ENCODE measurements at regions not wholly inside any gene's neighbourhood (a gene's known extent, or its start where the extent isn't known, plus 50 kb on each side); places are given as distances from the start of the nearest gene placed in this dataset.

DNA sequence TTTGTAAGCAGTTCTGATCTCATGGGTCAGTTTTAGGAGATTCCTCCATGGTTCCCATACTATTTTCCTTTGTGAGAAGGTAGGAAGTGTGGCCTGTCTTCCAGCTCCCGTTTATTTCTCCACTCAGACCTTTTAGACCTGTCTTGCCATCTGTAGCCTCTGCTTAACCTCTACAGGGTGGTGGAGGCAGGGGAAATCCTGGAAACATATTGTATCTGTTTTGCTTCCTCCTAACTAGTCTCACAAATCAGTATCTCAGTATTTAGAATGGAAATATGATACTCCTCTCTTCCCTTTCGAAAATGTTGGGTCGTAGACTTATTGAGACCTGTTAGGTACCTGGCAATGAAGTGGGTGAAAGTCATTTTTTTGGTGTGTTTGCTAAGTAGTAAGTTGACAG is 399.4 kb upstream of the RGS6 start:
- H3K9me3 ChIP-seq (ENCODE audit: control insufficient read depth in 2 of 2, low read length in 2 of 2) = no peaks in the 10 kb centered on the region
- peaks cover 0 to 6% of the 10 kb centered on the region in 2 donors for H3K36me3 ChIP-seq (ENCODE audit: control insufficient read depth in 2 of 2, insufficient read depth in 2 of 2, low read length in 2 of 2)
- no peak overlapping the region for H3K9ac ChIP-seq (ENCODE audit: low read depth in 1 of 2, low read length in 2 of 2)
- H3K4me1 ChIP-seq (ENCODE audit: control insufficient read depth in 2 of 2, insufficient read depth in 2 of 2, low read length in 2 of 2) = no peaks in the 10 kb centered on the region
- no peak overlapping the region for H3K4me3 ChIP-seq (ENCODE audit: low read length in 2 of 2)
- no peak overlapping the region for H3K27ac ChIP-seq (ENCODE audit: low read depth in 2 of 2, low read length in 2 of 2)
- H3K27me3 ChIP-seq (ENCODE audit: control insufficient read depth in 2 of 2, insufficient read depth in 2 of 2, low read length in 2 of 2) = no peaks in the 10 kb centered on the region

DNA sequence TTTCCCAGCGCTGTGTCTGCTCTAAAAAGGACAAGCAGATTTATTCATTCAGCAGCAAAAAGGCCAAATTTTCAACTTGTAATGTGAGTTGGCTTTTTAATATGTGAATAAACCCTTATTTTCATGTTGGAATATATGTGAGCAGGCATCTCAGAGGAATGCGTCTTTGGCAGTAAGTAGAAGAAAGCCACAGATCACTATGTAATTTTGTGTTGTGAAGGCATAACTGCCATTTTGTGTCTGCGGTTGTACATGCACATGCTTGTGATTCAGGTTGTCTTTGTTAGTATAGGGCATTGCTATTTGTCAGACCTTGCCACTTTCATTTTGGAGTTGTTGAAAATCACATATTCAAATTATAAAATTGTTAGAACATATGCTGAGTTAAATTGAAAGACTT is 398.8 kb upstream of the RGS6 start:
- H3K27ac ChIP-seq (ENCODE audit: low read depth in 2 of 2, low read length in 2 of 2) = no peak overlapping the region
- no peaks in the 10 kb centered on the region for H3K4me1 ChIP-seq (ENCODE audit: control insufficient read depth in 2 of 2, insufficient read depth in 2 of 2, low read length in 2 of 2)
- H3K36me3 ChIP-seq (ENCODE audit: control insufficient read depth in 2 of 2, insufficient read depth in 2 of 2, low read length in 2 of 2) = peaks cover 0 to 6% of the 10 kb centered on the region in 2 donors
- H3K4me3 ChIP-seq (ENCODE audit: low read length in 2 of 2) = no peak overlapping the region
- H3K9ac ChIP-seq (ENCODE audit: low read depth in 1 of 2, low read length in 2 of 2) = no peak overlapping the region
- H3K27me3 ChIP-seq (ENCODE audit: control insufficient read depth in 2 of 2, insufficient read depth in 2 of 2, low read length in 2 of 2) = no peaks in the 10 kb centered on the region
- no peaks in the 10 kb centered on the region for H3K9me3 ChIP-seq (ENCODE audit: control insufficient read depth in 2 of 2, low read length in 2 of 2)

DNA sequence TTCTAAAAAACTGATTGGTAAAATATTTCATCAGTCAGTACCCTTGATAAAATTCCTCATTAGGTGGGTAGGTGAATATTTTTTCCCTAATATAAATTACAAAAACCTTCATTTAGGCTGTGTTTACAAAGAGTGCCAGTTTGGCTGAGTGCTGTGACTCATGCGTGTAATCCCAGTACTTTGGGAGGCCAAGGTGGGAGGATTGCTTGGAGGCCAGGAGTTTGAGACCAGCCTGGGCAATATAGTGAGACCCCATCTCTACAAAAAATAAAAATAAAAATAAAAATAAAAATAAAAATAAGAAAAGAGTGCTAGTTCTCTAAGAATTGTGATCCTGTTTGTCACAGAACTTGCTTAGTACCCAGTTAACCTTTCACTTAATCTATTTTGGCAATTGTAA is 398.4 kb upstream of the RGS6 start:
- H3K9me3 ChIP-seq (ENCODE audit: control insufficient read depth in 2 of 2, low read length in 2 of 2) = no peaks in the 10 kb centered on the region
- H3K9ac ChIP-seq (ENCODE audit: low read depth in 1 of 2, low read length in 2 of 2) = no peak overlapping the region
- H3K4me3 ChIP-seq (ENCODE audit: low read length in 2 of 2) = no peak overlapping the region
- no peak overlapping the region for H3K27ac ChIP-seq (ENCODE audit: low read depth in 2 of 2, low read length in 2 of 2)
- H3K36me3 ChIP-seq (ENCODE audit: control insufficient read depth in 2 of 2, insufficient read depth in 2 of 2, low read length in 2 of 2) = peaks cover 0 to 6% of the 10 kb centered on the region in 2 donors
- H3K4me1 ChIP-seq (ENCODE audit: control insufficient read depth in 2 of 2, insufficient read depth in 2 of 2, low read length in 2 of 2) = no peaks in the 10 kb centered on the region
- no peaks in the 10 kb centered on the region for H3K27me3 ChIP-seq (ENCODE audit: control insufficient read depth in 2 of 2, insufficient read depth in 2 of 2, low read length in 2 of 2)

DNA sequence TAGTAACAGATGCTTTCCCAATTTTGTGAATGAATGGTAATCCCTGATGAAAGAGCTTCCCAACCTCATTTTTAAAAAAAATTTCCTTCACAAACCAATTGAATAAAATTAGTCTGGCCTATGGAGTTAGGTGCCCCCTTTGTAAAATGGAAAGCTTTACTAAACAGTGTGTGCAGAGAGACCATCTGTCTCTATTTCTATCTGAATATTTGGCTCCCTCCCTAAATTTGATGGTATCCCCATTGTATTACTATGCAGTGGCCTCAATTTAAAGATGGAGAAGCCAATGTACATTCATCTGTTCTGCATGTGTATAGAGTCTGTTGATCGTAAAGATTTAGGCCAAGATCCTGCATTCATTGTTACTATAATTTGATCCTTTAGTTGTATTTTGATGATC is 397.7 kb upstream of the RGS6 start:
- H3K4me1 ChIP-seq (ENCODE audit: control insufficient read depth in 2 of 2, insufficient read depth in 2 of 2, low read length in 2 of 2) = peaks cover 0 to under 1% of the 10 kb centered on the region in 2 donors
- no peaks in the 10 kb centered on the region for H3K27me3 ChIP-seq (ENCODE audit: control insufficient read depth in 2 of 2, insufficient read depth in 2 of 2, low read length in 2 of 2)
- H3K9me3 ChIP-seq (ENCODE audit: control insufficient read depth in 2 of 2, low read length in 2 of 2) = no peaks in the 10 kb centered on the region
- H3K4me3 ChIP-seq (ENCODE audit: low read length in 2 of 2) = no peak overlapping the region
- H3K9ac ChIP-seq (ENCODE audit: low read depth in 1 of 2, low read length in 2 of 2) = no peak overlapping the region
- peaks cover 0 to 6% of the 10 kb centered on the region in 2 donors for H3K36me3 ChIP-seq (ENCODE audit: control insufficient read depth in 2 of 2, insufficient read depth in 2 of 2, low read length in 2 of 2)
- no peak overlapping the region for H3K27ac ChIP-seq (ENCODE audit: low read depth in 2 of 2, low read length in 2 of 2)

DNA sequence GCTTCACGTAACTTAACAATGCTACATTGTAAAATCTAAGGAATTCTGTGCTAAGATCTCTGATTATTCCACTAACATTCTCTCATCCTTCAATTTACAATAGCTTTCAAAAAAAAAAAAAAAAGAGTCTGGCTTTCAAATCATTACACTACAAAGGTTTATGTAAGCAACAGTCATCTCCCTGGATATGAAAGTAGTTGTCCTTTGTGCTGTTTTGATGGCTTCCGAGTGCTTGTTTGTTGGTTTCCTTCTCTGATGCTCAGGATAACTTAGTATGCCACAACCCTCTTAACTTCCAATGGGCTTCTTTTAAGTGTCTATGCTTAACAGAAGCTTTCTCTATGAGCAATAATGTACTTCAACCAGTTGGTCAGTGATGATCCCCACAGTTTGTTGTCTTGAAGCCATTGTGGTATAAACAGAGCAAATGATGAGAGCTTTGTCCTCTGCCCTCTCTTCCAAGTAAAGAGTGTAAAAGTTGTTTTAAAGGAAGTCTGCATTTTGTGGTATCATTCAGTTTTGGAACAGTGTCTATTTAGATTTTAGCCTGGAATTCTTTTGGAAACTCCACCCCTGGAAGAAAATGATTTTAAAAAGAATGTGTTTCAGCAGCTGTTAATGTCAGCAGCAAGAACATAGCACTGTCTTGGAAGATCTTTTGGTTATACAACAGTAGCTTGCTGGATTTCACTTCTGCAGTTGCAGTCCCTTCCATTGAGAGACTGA is 396.1 kb upstream of the RGS6 start:
- Histone ChIP-seq H3K27me3 (ENCODE audit: control insufficient read depth in 2 of 2, insufficient read depth in 2 of 2, low read length in 2 of 2) (no peaks in the 10 kb centered on the region), H3K4me3 (ENCODE audit: low read length in 2 of 2) (no peak overlapping the region), H3K4me1 (ENCODE audit: control insufficient read depth in 2 of 2, insufficient read depth in 2 of 2, low read length in 2 of 2) (peaks cover 0 to 8% of the 10 kb centered on the region in 2 donors), H3K9ac (ENCODE audit: low read depth in 1 of 2, low read length in 2 of 2) (no peak overlapping the region), H3K36me3 (ENCODE audit: control insufficient read depth in 2 of 2, insufficient read depth in 2 of 2, low read length in 2 of 2) (no peaks in the 10 kb centered on the region), H3K9me3 (ENCODE audit: control insufficient read depth in 2 of 2, low read length in 2 of 2) (no peaks in the 10 kb centered on the region), H3K27ac (ENCODE audit: low read depth in 2 of 2, low read length in 2 of 2) (no peak overlapping the region)

DNA sequence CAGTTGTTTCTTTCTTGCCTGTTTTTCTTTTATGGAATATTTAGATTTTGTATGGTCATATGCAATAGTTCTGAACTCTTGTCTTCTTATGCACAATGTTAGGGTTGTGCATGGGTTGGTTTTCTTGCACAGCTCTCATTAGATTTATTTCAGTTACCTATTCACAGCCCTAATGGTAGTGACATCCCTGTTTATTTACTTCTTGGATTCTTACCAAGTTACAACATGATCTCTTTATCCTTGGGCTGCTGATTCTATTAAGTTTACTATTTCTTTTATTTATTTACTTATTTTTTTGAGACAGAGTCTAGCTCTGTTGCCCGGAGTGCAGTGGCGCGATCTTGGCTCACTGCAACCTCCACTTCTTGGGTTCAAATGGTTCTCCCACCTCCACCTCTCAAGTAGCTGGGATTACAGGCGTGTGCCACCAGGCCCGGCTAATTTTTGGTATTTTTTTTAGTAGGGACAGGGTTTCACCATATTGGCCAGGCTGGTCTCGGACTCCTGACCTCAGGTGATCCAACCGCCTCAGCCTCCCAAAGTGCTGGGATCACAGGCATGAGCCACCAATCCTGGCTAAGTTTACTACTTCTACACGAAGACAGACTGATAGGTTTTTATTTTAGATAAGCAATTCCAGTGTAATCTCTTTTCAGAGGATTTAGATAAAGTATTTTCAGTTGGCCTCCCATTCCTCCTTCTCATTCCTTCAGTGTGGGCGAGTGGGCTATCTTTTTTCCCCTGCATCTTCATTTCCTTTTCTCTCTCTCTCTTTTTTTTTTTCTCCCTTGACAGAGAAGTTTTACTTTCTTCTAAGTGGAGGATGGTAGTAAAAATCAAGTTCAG is 395.1 kb upstream of the RGS6 start:
- H3K27me3 ChIP-seq (ENCODE audit: control insufficient read depth in 2 of 2, insufficient read depth in 2 of 2, low read length in 2 of 2) = no peaks in the 10 kb centered on the region
- no peak overlapping the region for H3K4me3 ChIP-seq (ENCODE audit: low read length in 2 of 2)
- H3K9me3 ChIP-seq (ENCODE audit: control insufficient read depth in 2 of 2, low read length in 2 of 2) = no peaks in the 10 kb centered on the region
- H3K4me1 ChIP-seq (ENCODE audit: control insufficient read depth in 2 of 2, insufficient read depth in 2 of 2, low read length in 2 of 2) = peaks cover 0 to 8% of the 10 kb centered on the region in 2 donors
- no peak overlapping the region for H3K27ac ChIP-seq (ENCODE audit: low read depth in 2 of 2, low read length in 2 of 2)
- no peak overlapping the region for H3K9ac ChIP-seq (ENCODE audit: low read depth in 1 of 2, low read length in 2 of 2)
- H3K36me3 ChIP-seq (ENCODE audit: control insufficient read depth in 2 of 2, insufficient read depth in 2 of 2, low read length in 2 of 2) = no peaks in the 10 kb centered on the region

DNA sequence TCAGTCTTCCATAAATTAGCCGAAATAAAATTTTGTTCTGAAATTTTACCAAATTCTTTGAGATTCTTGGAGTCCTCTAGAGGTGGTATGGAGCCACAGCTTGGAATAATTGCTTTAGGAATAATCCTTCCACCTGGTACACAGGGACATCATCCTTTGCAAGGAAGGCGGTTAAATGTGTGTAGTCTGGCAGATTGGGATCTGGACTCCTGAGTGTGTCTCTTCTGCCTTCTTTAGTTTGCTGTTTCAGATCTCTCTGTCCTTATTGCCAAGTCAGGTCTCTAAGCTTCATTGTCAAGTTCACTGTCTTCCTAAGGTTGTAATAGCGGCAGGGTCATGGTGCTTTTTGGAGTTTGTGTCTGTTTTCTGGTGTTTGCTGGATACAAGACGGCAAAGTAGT is 393.9 kb upstream of the RGS6 start:
- H3K9me3 ChIP-seq (ENCODE audit: control insufficient read depth in 2 of 2, low read length in 2 of 2) = no peaks in the 10 kb centered on the region
- peaks cover 0 to 8% of the 10 kb centered on the region in 2 donors for H3K4me1 ChIP-seq (ENCODE audit: control insufficient read depth in 2 of 2, insufficient read depth in 2 of 2, low read length in 2 of 2)
- no peaks in the 10 kb centered on the region for H3K36me3 ChIP-seq (ENCODE audit: control insufficient read depth in 2 of 2, insufficient read depth in 2 of 2, low read length in 2 of 2)
- H3K4me3 ChIP-seq (ENCODE audit: low read length in 2 of 2) = no peak overlapping the region
- no peak overlapping the region for H3K27ac ChIP-seq (ENCODE audit: low read depth in 2 of 2, low read length in 2 of 2)
- no peaks in the 10 kb centered on the region for H3K27me3 ChIP-seq (ENCODE audit: control insufficient read depth in 2 of 2, insufficient read depth in 2 of 2, low read length in 2 of 2)
- H3K9ac ChIP-seq (ENCODE audit: low read depth in 1 of 2, low read length in 2 of 2) = no peak overlapping the region

DNA sequence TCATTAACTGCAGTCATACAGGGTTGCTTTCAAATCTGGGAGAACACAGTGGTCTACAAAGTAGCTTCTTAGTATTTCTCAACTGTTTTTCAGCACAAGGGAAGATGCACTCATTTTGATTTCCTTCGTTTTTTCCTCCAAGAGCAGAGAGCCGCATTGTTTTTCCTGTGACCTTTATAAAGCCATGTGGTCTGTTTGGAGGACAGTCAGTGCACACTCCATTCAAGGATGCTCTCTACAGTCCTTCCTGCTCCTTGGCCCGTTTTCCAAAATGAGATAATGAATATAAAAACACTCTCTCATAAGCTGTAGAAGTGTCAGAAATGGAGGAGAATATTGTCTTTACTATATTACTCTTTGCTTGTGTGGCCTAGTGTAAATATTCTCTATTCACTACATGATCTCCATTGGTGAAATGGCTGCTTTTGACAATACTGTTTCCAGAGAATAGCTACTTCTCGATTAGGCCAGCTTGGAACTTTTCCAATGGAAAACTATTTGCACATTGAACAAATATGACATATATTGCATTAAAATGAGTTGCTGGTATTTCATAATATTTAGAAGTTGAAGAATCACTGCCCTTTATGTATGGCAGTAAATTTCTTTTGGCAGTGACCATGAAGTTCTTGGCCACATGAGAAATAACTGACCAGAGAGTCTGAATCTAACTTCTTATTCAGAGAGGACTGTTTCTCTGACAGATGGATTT is 393.1 kb upstream of the RGS6 start:
- H3K36me3 ChIP-seq (ENCODE audit: control insufficient read depth in 2 of 2, insufficient read depth in 2 of 2, low read length in 2 of 2) = no peaks in the 10 kb centered on the region
- no peaks in the 10 kb centered on the region for H3K9me3 ChIP-seq (ENCODE audit: control insufficient read depth in 2 of 2, low read length in 2 of 2)
- H3K4me1 ChIP-seq (ENCODE audit: control insufficient read depth in 2 of 2, insufficient read depth in 2 of 2, low read length in 2 of 2) = peaks cover 0 to 8% of the 10 kb centered on the region in 2 donors
- no peak overlapping the region for H3K27ac ChIP-seq (ENCODE audit: low read depth in 2 of 2, low read length in 2 of 2)
- H3K9ac ChIP-seq (ENCODE audit: low read depth in 1 of 2, low read length in 2 of 2) = no peak overlapping the region
- no peak overlapping the region for H3K4me3 ChIP-seq (ENCODE audit: low read length in 2 of 2)
- H3K27me3 ChIP-seq (ENCODE audit: control insufficient read depth in 2 of 2, insufficient read depth in 2 of 2, low read length in 2 of 2) = no peaks in the 10 kb centered on the region

DNA sequence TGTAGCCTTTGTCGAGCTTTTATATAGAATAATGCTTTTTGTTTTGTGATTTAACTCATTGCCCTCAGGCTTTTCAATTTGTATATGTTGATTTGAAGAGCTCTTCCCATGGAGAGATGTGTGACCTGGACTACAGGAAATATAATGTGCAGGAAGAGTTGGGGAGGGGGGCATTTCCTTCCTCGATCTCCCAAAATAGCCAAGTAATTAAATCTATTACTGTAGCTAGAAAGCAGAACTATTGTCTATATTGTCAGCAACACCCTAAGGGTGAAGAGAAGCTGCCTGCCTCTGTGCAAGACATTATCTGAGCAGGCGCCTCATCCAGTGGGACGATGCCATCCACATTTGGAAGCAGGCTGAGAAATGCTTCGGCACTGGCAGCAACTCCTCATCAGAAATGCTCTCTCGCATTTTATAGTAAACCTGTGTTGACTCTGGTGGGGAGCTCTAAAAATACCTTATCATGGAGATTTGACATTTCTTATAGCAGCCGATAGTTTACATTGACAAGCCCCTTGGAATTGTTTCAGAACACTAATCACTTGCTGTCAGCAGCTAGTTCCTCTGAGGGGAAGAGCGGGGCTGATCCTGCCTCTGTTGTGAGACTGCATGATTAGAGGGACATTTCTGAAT is 392.5 kb upstream of the RGS6 start:
- Histone ChIP-seq H3K4me3 (ENCODE audit: low read length in 2 of 2) (no peak overlapping the region), H3K36me3 (ENCODE audit: control insufficient read depth in 2 of 2, insufficient read depth in 2 of 2, low read length in 2 of 2) (no peaks in the 10 kb centered on the region), H3K27me3 (ENCODE audit: control insufficient read depth in 2 of 2, insufficient read depth in 2 of 2, low read length in 2 of 2) (no peaks in the 10 kb centered on the region), H3K9me3 (ENCODE audit: control insufficient read depth in 2 of 2, low read length in 2 of 2) (no peaks in the 10 kb centered on the region), H3K9ac (ENCODE audit: low read depth in 1 of 2, low read length in 2 of 2) (no peak overlapping the region), H3K27ac (ENCODE audit: low read depth in 2 of 2, low read length in 2 of 2) (no peak overlapping the region), H3K4me1 (ENCODE audit: control insufficient read depth in 2 of 2, insufficient read depth in 2 of 2, low read length in 2 of 2) (peaks cover 0 to 8% of the 10 kb centered on the region in 2 donors)
